CD8-positive, alpha-beta memory T cell (primary cell): ENCODE measurements at regions not wholly inside any gene's neighbourhood (a gene's known extent, or its start where the extent isn't known, plus 50 kb on each side); places are given as distances from the start of the nearest gene placed in this dataset.

Experiments
- CTCF ChIA-PET: fragments of 350-600 bp; sonication (Branson Sonifier 250); formaldehyde crosslinking; loops from one replicate; lab custom pipeline; 2021; ENCODE audit warnings: antibody characterized with exemption; lab: Charles Lee
- POLR2A ChIA-PET: fragments of 350-600 bp; sonication (Branson Sonifier 250); formaldehyde crosslinking; loops from one replicate; lab custom pipeline; 2021; ENCODE audit warnings: antibody characterized with exemption; lab: Charles Lee
- DNase-seq, 5 donors: peaks; one replicate each; pipeline versions ENCODE4 v3.0.0 to v3.0.0-alpha.2; 2020 to 2022; ENCODE audit warnings: mixed read lengths in 1 of 5
- H3K27ac ChIP-seq: one replicate; pipeline ENCODE4 v1.7.0; 2013; ENCODE audit warnings: low read depth, mild to moderate bottlenecking, low read length, moderate library complexity
- H3K27me3 ChIP-seq: 2 replicates; pipeline ENCODE4 v1.7.0; 2013; ENCODE audit warnings: low read length, mild to moderate bottlenecking; ENCODE audit not compliant: insufficient read depth, poor library complexity, severe bottlenecking
- H3K36me3 ChIP-seq: 2 replicates; pipeline ENCODE4 v1.7.0; 2013; ENCODE audit warnings: mild to moderate bottlenecking, low read length, moderate library complexity; ENCODE audit not compliant: insufficient read depth
- H3K4me1 ChIP-seq: 2 replicates; pipeline ENCODE4 v1.7.0; 2013; ENCODE audit warnings: mild to moderate bottlenecking, low read length, moderate library complexity; ENCODE audit not compliant: insufficient read depth
- H3K4me3 ChIP-seq: 2 replicates; pipeline ENCODE4 v1.7.0; 2013; ENCODE audit warnings: mild to moderate bottlenecking, low read length
- H3K9me3 ChIP-seq: 2 replicates; pipeline ENCODE4 v1.7.0; 2013; ENCODE audit warnings: mild to moderate bottlenecking, low read length
- H3K27ac Mint-ChIP-seq, 8 donors: one replicate each; pipeline ENCODE4 v1.8.0; 2020 to 2021; ENCODE audit warnings: mixed read lengths in 8 of 8, mild to moderate bottlenecking in 6 of 8, inconsistent platforms in 3 of 8, moderate library complexity in 3 of 8
- H3K27me3 Mint-ChIP-seq, 2 donors: one replicate each; pipeline ENCODE4 v1.8.0; 2020 to 2021; ENCODE audit warnings: mixed read lengths in 2 of 2, mild to moderate bottlenecking in 1 of 2, moderate library complexity in 1 of 2
- H3K36me3 Mint-ChIP-seq, 3 donors: one replicate each; pipeline ENCODE4 v1.8.0; 2020 to 2021; ENCODE audit warnings: mixed read lengths in 3 of 3, inconsistent platforms in 1 of 3, mild to moderate bottlenecking in 1 of 3
- H3K4me1 Mint-ChIP-seq, 3 donors: one replicate each; pipeline ENCODE4 v1.8.0; 2020 to 2021; ENCODE audit warnings: mixed read lengths in 3 of 3, inconsistent platforms in 1 of 3, mild to moderate bottlenecking in 1 of 3
- H3K4me3 Mint-ChIP-seq, 7 donors: one replicate each; pipeline ENCODE4 v1.8.0; 2020 to 2021; ENCODE audit warnings: mixed read lengths in 7 of 7, mild to moderate bottlenecking in 6 of 7, moderate library complexity in 4 of 7, inconsistent platforms in 2 of 7
- H3K9me3 Mint-ChIP-seq, 5 donors: one replicate each; pipeline ENCODE4 v1.8.0; 2020 to 2022; ENCODE audit warnings: mixed read lengths in 5 of 5, mild to moderate bottlenecking in 3 of 5, moderate library complexity in 2 of 5, inconsistent platforms in 1 of 5

GRCh38 chr16:55941552-55941951 lies 66.4 kb upstream of the CES5A start:
- H3K9me3 Mint-ChIP-seq: peaks cover 0 to 9% (median 3%) of the 10 kb centered on the region in 5 donors
- H3K27ac Mint-ChIP-seq: no peak overlapping the region
- peaks cover 20 to 67% of the 10 kb centered on the region in 2 donors for H3K27me3 Mint-ChIP-seq

DNA sequence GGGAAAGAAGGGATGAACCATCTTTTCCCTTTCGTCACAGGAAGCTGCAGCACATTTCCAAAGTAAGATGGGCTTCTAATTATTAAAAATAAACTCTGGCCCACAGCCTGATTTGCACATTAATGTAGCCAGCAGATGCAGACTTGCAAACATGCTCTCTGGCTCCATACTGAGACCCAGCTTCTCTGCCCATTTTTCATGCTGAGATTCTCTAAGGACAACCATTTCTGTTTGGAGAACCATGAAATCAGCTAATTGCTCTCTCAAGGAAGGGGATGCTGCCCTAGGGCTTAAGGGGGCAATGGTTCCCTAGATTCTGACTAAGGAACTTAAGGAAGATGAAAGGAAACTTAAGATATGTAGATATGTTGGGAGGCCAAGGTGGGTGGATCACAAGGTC lies 63.0 kb upstream of the CES5A start:
- POLR2A ChIA-PET: no interaction called here
- H3K27me3 ChIP-seq: no peaks in the 10 kb centered on the region
- no peak for DNase-seq
- H3K9me3 ChIP-seq: no peaks in the 10 kb centered on the region
- H3K36me3 ChIP-seq: no peaks in the 10 kb centered on the region
- no peaks in the 10 kb centered on the region for H3K4me1 ChIP-seq
- Mint-ChIP-seq H3K4me1 (no peaks in the 10 kb centered on the region), H3K27ac (no peak overlapping the region), H3K4me3 (no peak overlapping the region), H3K9me3 (peaks cover 0 to 9% (median 3%) of the 10 kb centered on the region in 5 donors), H3K27me3 (peaks cover 18 to 59% of the 10 kb centered on the region in 2 donors), H3K36me3 (peaks cover 0 to 4% (median 0%) of the 10 kb centered on the region in 3 donors)
- no peak overlapping the region for H3K4me3 ChIP-seq
- CTCF ChIA-PET: interaction anchor here (1.1 to 2.2 kb wide), 3 partner anchors 9 to 473 kb away, joined by 3 to 9 read pairs (median 3); no protein-coding TSS in a partner anchor
- H3K27ac ChIP-seq: no peak overlapping the region

More at GRCh38 chr16:55941552-55941951, 66.4 kb upstream of the CES5A start:
- Mint-ChIP-seq H3K4me3 (no peak overlapping the region), H3K4me1 (no peaks in the 10 kb centered on the region), H3K36me3 (no peaks in the 10 kb centered on the region)
- no peaks in the 10 kb centered on the region for H3K27me3 ChIP-seq
- no peak for DNase-seq
- no peaks in the 10 kb centered on the region for H3K9me3 ChIP-seq
- CTCF ChIA-PET: interaction anchor here (1.4 to 6.8 kb wide), 3 partner anchors 261 to 378 kb away, joined by 3 to 76 read pairs (median 28); no protein-coding TSS in a partner anchor
- H3K27ac ChIP-seq: no peak overlapping the region
- no peaks in the 10 kb centered on the region for H3K36me3 ChIP-seq
- no peak overlapping the region for H3K4me3 ChIP-seq
- H3K4me1 ChIP-seq: no peaks in the 10 kb centered on the region
- POLR2A ChIA-PET: no interaction called here

GRCh38 chr16:55933038-55933437 lies 57.9 kb upstream of the CES5A start:
- Mint-ChIP-seq H3K27ac (no peak overlapping the region), H3K4me3 (no peak overlapping the region), H3K4me1 (no peaks in the 10 kb centered on the region), H3K9me3 (no peaks in the 10 kb centered on the region), H3K36me3 (peaks cover 0 to 4% (median 0%) of the 10 kb centered on the region in 3 donors), H3K27me3 (peaks cover 3 to 31% of the 10 kb centered on the region in 2 donors)
- H3K4me1 ChIP-seq: no peaks in the 10 kb centered on the region
- H3K36me3 ChIP-seq: no peaks in the 10 kb centered on the region
- CTCF ChIA-PET: no interaction called here
- H3K9me3 ChIP-seq: no peaks in the 10 kb centered on the region
- DNase-seq: no peak
- no peak overlapping the region for H3K4me3 ChIP-seq
- no peaks in the 10 kb centered on the region for H3K27me3 ChIP-seq
- no peak overlapping the region for H3K27ac ChIP-seq
- POLR2A ChIA-PET: no interaction called here

GRCh38 chr16:55930036-55930435 lies 54.9 kb upstream of the CES5A start:
- no peak overlapping the region for H3K27ac ChIP-seq
- ChIA-PET CTCF (no interaction called here), POLR2A (no interaction called here)
- H3K4me1 Mint-ChIP-seq: no peaks in the 10 kb centered on the region
- peaks cover 0 to 4% (median 0%) of the 10 kb centered on the region in 3 donors for H3K36me3 Mint-ChIP-seq
- peaks cover 4 to 14% of the 10 kb centered on the region in 2 donors for H3K27me3 Mint-ChIP-seq
- no peak overlapping the region for H3K4me3 Mint-ChIP-seq
- H3K4me1 ChIP-seq: no peaks in the 10 kb centered on the region
- no peak overlapping the region for H3K4me3 ChIP-seq
- H3K27me3 ChIP-seq: no peaks in the 10 kb centered on the region
- no peak overlapping the region for H3K27ac Mint-ChIP-seq
- H3K9me3 ChIP-seq: no peaks in the 10 kb centered on the region
- peaks cover 0 to 2% (median 0%) of the 10 kb centered on the region in 5 donors for H3K9me3 Mint-ChIP-seq
- H3K36me3 ChIP-seq: no peaks in the 10 kb centered on the region
- no peak for DNase-seq

- ChIA-PET CTCF (interaction anchor here (0.8 kb wide), 1 partner anchor 9 kb away, joined by 3 read pairs; no protein-coding TSS in a partner anchor), POLR2A (no interaction called here)
- Mint-ChIP-seq H3K4me1 (no peaks in the 10 kb centered on the region), H3K4me3 (no peak overlapping the region), H3K9me3 (peaks cover 0 to 2% (median 0%) of the 10 kb centered on the region in 5 donors), H3K36me3 (no peaks in the 10 kb centered on the region), H3K27ac (no peak overlapping the region), H3K27me3 (peaks cover 3 to 14% of the 10 kb centered on the region in 2 donors)
- H3K4me3 ChIP-seq: no peak overlapping the region
- no peaks in the 10 kb centered on the region for H3K27me3 ChIP-seq
- no peaks in the 10 kb centered on the region for H3K9me3 ChIP-seq
- DNase-seq: no peak
- no peaks in the 10 kb centered on the region for H3K4me1 ChIP-seq
- H3K27ac ChIP-seq: no peak overlapping the region
- H3K36me3 ChIP-seq: no peaks in the 10 kb centered on the region
These were observed 54.0 kb upstream of the CES5A start for GRCh38 chr16:55929181-55929580.

DNA sequence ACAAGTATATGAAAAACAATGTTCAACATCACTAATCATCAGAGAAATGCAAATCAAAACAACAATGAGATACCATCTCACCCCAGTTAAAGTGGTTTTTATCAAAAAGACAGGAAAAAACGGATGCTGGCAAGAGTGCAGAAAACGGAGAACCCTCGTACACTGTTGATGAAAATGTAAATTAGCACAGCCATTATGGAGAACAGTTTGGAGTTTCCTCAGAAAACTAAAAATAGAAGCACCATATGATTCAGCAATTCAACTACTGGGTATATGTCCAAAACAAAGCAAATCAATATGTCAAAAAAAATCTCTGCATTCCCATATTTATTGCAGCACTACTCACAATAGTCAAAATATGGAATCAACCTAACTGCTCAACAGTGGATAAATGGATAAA lies 50.1 kb upstream of the CES5A start:
- POLR2A ChIA-PET: no interaction called here

More for the DNA sequence above, 50.1 kb upstream of the CES5A start:
- Histone ChIP-seq H3K4me3 (no peak overlapping the region), H3K4me1 (no peaks in the 10 kb centered on the region), H3K27me3 (no peaks in the 10 kb centered on the region), H3K36me3 (no peaks in the 10 kb centered on the region), H3K27ac (no peak overlapping the region), H3K9me3 (no peaks in the 10 kb centered on the region)
- no peak overlapping the region for H3K27ac Mint-ChIP-seq
- H3K36me3 Mint-ChIP-seq: no peaks in the 10 kb centered on the region
- H3K27me3 Mint-ChIP-seq: peaks cover 9 to 44% of the 10 kb centered on the region in 2 donors
- CTCF ChIA-PET: no interaction called here
- H3K4me3 Mint-ChIP-seq: no peak overlapping the region
- H3K4me1 Mint-ChIP-seq: no peaks in the 10 kb centered on the region
- peaks cover 5 to 14% (median 9%) of the 10 kb centered on the region in 5 donors for H3K9me3 Mint-ChIP-seq
- no peak for DNase-seq
